ENCODE measurements at regions not wholly inside any gene's neighbourhood (a gene's known extent, or its start where the extent isn't known, plus 50 kb on each side); places are given as distances from the start of the nearest gene placed in this dataset.

- TF ChIP-seq CTCF (IDR thresholded peaks at IDR 0.05; ENCODE audit: insufficient read depth, low read length, poor library complexity, severe bottlenecking) (no peak), EZH2phosphoT487 (conservative IDR thresholded peaks at IDR 0.05; ENCODE audit: low read length) (no peak)
Measured at GRCh38 chr6:105849746-105850145, 236.4 kb upstream of the PRDM1 start.
